HCT116 (cell line): ENCODE measurements at regions not wholly inside any gene's neighbourhood (a gene's known extent, or its start where the extent isn't known, plus 50 kb on each side); places are given as distances from the start of the nearest gene placed in this dataset.
"Not testable (repeated sequence)": the region's sequence is repeated elsewhere in the genome, so short reads cannot be mapped to it uniquely, and the experiment has no call there.

Experiments used
- ATAC-seq: fragments of 200-7000 bp; cut with Tn5 transposase; 2 replicates; pipeline ENCODE4 v1.9.1; 2020; ENCODE audit warnings: mild to moderate bottlenecking, moderate library complexity
- BruUV-seq: library from RNA; stranded (reverse); fragments of 400-500 nt; replicated peaks from 2 replicates; lab custom pipeline; 2021; lab: Mats Ljungman, UMichigan
- CTCF ChIA-PET: fragments of 300-600 bp; sonication (Branson Sonifier 250); formaldehyde crosslinking; loops from one replicate; lab custom pipeline; 2021; ENCODE audit warnings: antibody characterized with exemption; lab: Charles Lee
- POLR2A ChIA-PET: fragments of 300-600, 350-600 bp; sonication (Branson Sonifier 250); formaldehyde crosslinking; loops from one replicate; lab custom pipeline; 2021; ENCODE audit warnings: antibody characterized with exemption; lab: Charles Lee
- RAD21 ChIA-PET, 2 experiments: fragments of 300-600 bp; sonication (Branson Sonifier 250); formaldehyde crosslinking; loops; one replicate each; lab custom pipeline; 2023; ENCODE audit warnings: low total read pairs in 2 of 2; ENCODE audit not compliant: uncharacterized antibody in 2 of 2, unreplicated experiment in 2 of 2, low non-redundant PET in 1 of 2; lab: Charles Lee
- DNase-seq: peaks from one replicate; pipeline ENCODE4 v3.0.0-alpha.2; 2010; ENCODE audit warnings: low read depth, low spot score
- H2AFZ ChIP-seq: fragments of 200-600 bp; shearing (Covaris generic), sonication (generic); 2 replicates; pipeline ENCODE4 v1.6.1; 2017; ENCODE audit warnings: low read depth, mixed run types, mixed read lengths, antibody characterized with exemption, low read length; ENCODE audit not compliant: poor library complexity, severe bottlenecking
- H3K27ac ChIP-seq: 2 replicates; pipeline ENCODE4 v1.5.1; 2012; ENCODE audit warnings: low read depth, low read length
- H3K27me3 ChIP-seq: fragments of 200-600 bp; sonication (generic); 2 replicates; pipeline ENCODE4 v1.6.1; 2016; ENCODE audit warnings: mixed run types, low read length, mixed read lengths; ENCODE audit not compliant: insufficient read depth
- H3K36me3 ChIP-seq, 2 experiments: fragments of 200-500 bp in 1 of 2; fragments of 200-600 bp in 1 of 2; sonication (Bioruptor generic) in 1 of 2; sonication (generic) in 1 of 2; 2 replicates each; pipeline versions ENCODE4 v1.5.1 to v1.6.1; 2014 to 2016; ENCODE audit warnings: low read length in 2 of 2, inconsistent platforms in 1 of 2, mixed read lengths in 1 of 2, mixed run types in 1 of 2; ENCODE audit not compliant: insufficient read depth in 2 of 2, control insufficient read depth in 1 of 2
- H3K4me1 ChIP-seq, 2 experiments: fragments of 200-600 bp in 1 of 2; sonication (generic) in 1 of 2; 2 replicates each; pipeline versions ENCODE4 v1.5.1 to v1.6.1; 2012 to 2017; ENCODE audit warnings: low read length in 2 of 2, inconsistent platforms in 1 of 2, mild to moderate bottlenecking in 1 of 2, mixed read lengths in 1 of 2, mixed run types in 1 of 2, moderate library complexity in 1 of 2; ENCODE audit not compliant: insufficient read depth in 2 of 2, control insufficient read depth in 1 of 2
- H3K4me2 ChIP-seq: fragments of 200-600 bp; sonication (generic); 2 replicates; pipeline ENCODE4 v1.6.1; 2017; ENCODE audit warnings: mixed run types, low read length, mixed read lengths
- H3K4me3 ChIP-seq, 2 experiments: fragments of 200-600 bp in 1 of 2; sonication (generic) in 1 of 2; replicated peaks in 1 of 2; 2 replicates each; pipeline ENCODE4 v1.5.1; 2011 to 2016; ENCODE audit warnings: low read length in 2 of 2, control low read depth in 1 of 2, low read depth in 1 of 2, mild to moderate bottlenecking in 1 of 2, mixed read lengths in 1 of 2, mixed run types in 1 of 2
- H3K79me2 ChIP-seq: fragments of 200-600 bp; sonication (generic); 2 replicates; pipeline ENCODE4 v1.6.1; 2017; ENCODE audit warnings: mild to moderate bottlenecking, mixed run types, low read length, moderate library complexity, mixed read lengths; ENCODE audit not compliant: insufficient read depth
- H3K9ac ChIP-seq: fragments of 200-600 bp; sonication (generic); 2 replicates; pipeline ENCODE4 v1.6.1; 2016; ENCODE audit warnings: low read length, mixed read lengths
- H3K9me2 ChIP-seq: fragments of 200-600 bp; sonication (generic), shearing (Covaris generic); 2 replicates; pipeline ENCODE4 v1.6.1; 2017; ENCODE audit warnings: mixed run types, mild to moderate bottlenecking, moderate library complexity; ENCODE audit not compliant: insufficient read depth
- H3K9me3 ChIP-seq, 2 experiments: fragments of 200-500 bp in 1 of 2; fragments of 200-600 bp in 1 of 2; sonication (Bioruptor generic) in 1 of 2; sonication (generic) in 1 of 2; 2 replicates each; pipeline ENCODE4 v1.6.1; 2014 to 2017; ENCODE audit warnings: low read length in 2 of 2, mixed read lengths in 2 of 2, inconsistent platforms in 1 of 2, low read depth in 1 of 2, mild to moderate bottlenecking in 1 of 2, mixed run types in 1 of 2, moderate library complexity in 1 of 2; ENCODE audit not compliant: control insufficient read depth in 1 of 2, insufficient read depth in 1 of 2
- H4K20me1 ChIP-seq: fragments of 200-600 bp; sonication (generic), shearing (Covaris generic); 2 replicates; pipeline ENCODE4 v1.6.1; 2017; ENCODE audit warnings: mixed run types, mild to moderate bottlenecking, moderate library complexity; ENCODE audit not compliant: insufficient read depth
- intact Hi-C: fragments of 100-400 bp; cut with micrococcal nuclease; formaldehyde crosslinking; loops from 2 replicates; pipeline ENCODE4 v1.10.0; 2022

- H3K79me2 ChIP-seq, BruUV-seq, RAD21 ChIA-PET, H3K9me2 ChIP-seq, H3K27me3 ChIP-seq, DNase-seq, H3K4me1 ChIP-seq, H4K20me1 ChIP-seq, H2AFZ ChIP-seq, H3K9me3 ChIP-seq, POLR2A ChIA-PET, H3K36me3 ChIP-seq, ATAC-seq, intact Hi-C loops, H3K4me3 ChIP-seq, H3K4me2 ChIP-seq, CTCF ChIA-PET, H3K27ac ChIP-seq, H3K9ac ChIP-seq: not testable (repeated sequence)
Measured at GRCh38 chr17:62255791-62256190, 124.6 kb upstream of the EFCAB3 start.

DNA sequence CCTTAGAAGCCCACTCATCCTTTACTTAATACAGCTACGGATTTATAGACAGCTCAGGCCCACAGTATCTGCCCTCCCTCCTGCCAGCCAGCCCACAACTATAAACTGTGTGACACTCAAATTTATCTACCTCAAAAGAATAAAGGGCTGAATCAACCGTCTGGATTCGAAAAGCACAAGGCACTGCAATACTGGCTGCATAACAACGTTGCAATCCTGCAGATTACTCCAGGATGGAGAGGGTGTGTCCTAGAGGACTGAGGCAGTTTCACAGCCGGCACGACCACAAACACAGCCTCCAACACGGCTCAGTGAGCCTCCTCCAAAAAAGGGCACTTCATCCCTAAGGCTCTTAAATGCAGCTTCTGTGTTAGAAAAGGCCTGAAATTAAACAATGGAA lies 138.3 kb upstream of the EFCAB3 start:
- H3K9me2 ChIP-seq, POLR2A ChIA-PET, H3K27ac ChIP-seq, H3K9me3 ChIP-seq, DNase-seq, BruUV-seq, H3K9ac ChIP-seq, H2AFZ ChIP-seq, intact Hi-C loops, H3K79me2 ChIP-seq, H3K27me3 ChIP-seq, H4K20me1 ChIP-seq, H3K4me1 ChIP-seq, H3K36me3 ChIP-seq, CTCF ChIA-PET, RAD21 ChIA-PET, H3K4me3 ChIP-seq, H3K4me2 ChIP-seq: not testable (repeated sequence)
- peak; percentile 42; the same call in 1 of the 2 replicates for ATAC-seq

DNA sequence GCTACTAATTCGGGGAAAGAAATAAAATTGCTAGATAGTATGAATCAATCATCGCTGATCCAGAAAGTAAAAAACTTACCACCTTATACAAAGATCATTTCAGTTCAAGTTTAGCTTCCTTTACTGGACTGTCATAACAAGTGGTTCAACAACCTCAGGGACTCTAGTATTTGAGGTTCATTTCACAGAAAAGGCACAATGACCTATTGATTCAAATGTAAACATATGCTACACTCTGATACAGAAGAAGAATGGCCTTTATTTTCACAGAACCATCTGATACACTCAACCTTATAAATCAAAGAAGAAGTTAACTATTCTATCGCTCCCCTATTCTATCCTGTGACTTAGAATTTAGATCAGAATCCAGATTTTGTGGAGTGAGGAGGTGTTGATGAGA lies 140.8 kb upstream of the EFCAB3 start:
- POLR2A ChIA-PET, H2AFZ ChIP-seq, H3K27me3 ChIP-seq, H3K36me3 ChIP-seq, ATAC-seq, H4K20me1 ChIP-seq, DNase-seq, H3K79me2 ChIP-seq, H3K9me2 ChIP-seq, BruUV-seq, H3K4me3 ChIP-seq, H3K9me3 ChIP-seq, H3K4me2 ChIP-seq, H3K27ac ChIP-seq, H3K9ac ChIP-seq, H3K4me1 ChIP-seq: not testable (repeated sequence)
- intact Hi-C loops = loop anchor here (10.0 kb wide), 1 partner anchor 65 kb away; no protein-coding TSS in a partner anchor
- ChIA-PET CTCF (interaction anchor here (1.2 kb wide), 1 partner anchor 130 kb away, joined by 3 read pairs; no protein-coding TSS in a partner anchor), RAD21 (interaction anchor here in 1 of 2 experiments (0.5 kb wide), 1 partner anchor 611 kb away, joined by 4 read pairs; no protein-coding TSS in a partner anchor)

DNA sequence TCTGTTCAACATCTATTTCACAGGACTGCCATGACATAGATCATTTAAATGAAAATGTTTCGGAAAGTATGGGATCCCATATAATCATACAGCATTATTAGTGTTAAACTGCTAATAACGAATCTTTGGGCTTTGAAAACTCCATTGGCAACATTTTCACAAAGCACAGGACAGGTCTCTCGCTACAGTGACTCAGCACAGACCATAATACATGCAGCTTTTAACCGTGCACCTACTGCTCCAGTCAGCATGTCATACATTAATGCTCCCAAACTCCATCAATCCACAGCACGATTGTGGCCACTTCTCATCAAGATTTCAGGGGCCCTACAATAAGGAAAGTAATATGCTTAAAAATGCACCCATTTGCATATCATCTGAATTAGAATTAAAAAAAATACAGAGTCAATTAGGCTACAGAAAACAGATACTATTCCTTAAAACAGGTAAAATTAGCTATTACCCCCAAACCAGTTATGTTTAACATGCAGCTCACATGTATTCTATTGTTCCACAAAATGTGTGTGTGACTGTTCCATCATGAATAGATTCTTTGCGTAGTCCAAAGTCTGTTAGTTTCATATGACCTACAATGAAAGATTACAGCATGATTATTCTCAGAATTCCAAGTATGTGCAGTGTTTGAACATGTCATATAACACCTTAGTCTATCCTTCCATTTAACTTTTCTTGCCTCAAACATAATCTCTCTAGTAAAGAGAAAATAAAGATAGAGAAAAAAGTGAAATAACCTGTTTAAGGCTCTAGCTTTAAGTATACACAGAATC lies 141.6 kb upstream of the EFCAB3 start:
- H3K27me3 ChIP-seq, ATAC-seq, DNase-seq, H3K4me3 ChIP-seq, H3K79me2 ChIP-seq, H3K36me3 ChIP-seq, BruUV-seq, H3K9me2 ChIP-seq, H3K4me1 ChIP-seq, H4K20me1 ChIP-seq, H3K9me3 ChIP-seq, H2AFZ ChIP-seq, H3K27ac ChIP-seq, H3K9ac ChIP-seq, H3K4me2 ChIP-seq: not testable (repeated sequence)
- ChIA-PET RAD21 (interaction anchor here in 1 of 2 experiments (0.5 kb wide), 1 partner anchor 612 kb away, joined by 4 read pairs; no protein-coding TSS in a partner anchor), CTCF (interaction anchor here (1.2 kb wide), 1 partner anchor 129 kb away, joined by 3 read pairs; no protein-coding TSS in a partner anchor), POLR2A (interaction anchor here (0.7 kb wide), 1 partner anchor 401 kb away, joined by 3 read pairs; no protein-coding TSS in a partner anchor)
- intact Hi-C loops = loop anchor here (10.0 kb wide), 1 partner anchor 66 kb away; no protein-coding TSS in a partner anchor
